ENCODE measurements at regions not wholly inside any gene's neighbourhood (a gene's known extent, or its start where the extent isn't known, plus 50 kb on each side); places are given as distances from the start of the nearest gene placed in this dataset.

- Histone ChIP-seq H3K9me3 (peaks cover 0 to 6% (median 0%) of the 10 kb centered on the region in 11 donors), H3K4me1 (no peaks in the 10 kb centered on the region), H3K27me3 (peaks cover 0 to 93% (median 68%) of the 10 kb centered on the region in 7 donors), H3K27ac (no peak overlapping the region), H3K4me3 (no peak overlapping the region), H3K36me3 (no peaks in the 10 kb centered on the region)
- ATAC-seq (no peak), DNase-seq (no peak)
- intact Hi-C loops (cut with DNase I), result loop anchor here in 1 of 10 donors (10.0 kb wide), 1 partner anchor 424 kb away; no protein-coding TSS in a partner anchor
- TF ChIP-seq CTCF (IDR thresholded peaks at IDR 0.05), result peak in 5 of 9 donors; percentile 21 to 56 (median 27)
- WGBS, 2 donors, result 44 to 46% methylated on average over 8 of the region's 8 CpGs
Observed at GRCh38 chr6:27608916-27609883, 136.3 kb upstream of the ZNF184 start.

GRCh38 chr6:27605401-27606342 is 132.8 kb upstream of the ZNF184 start:
- 7 to 9% methylated on average over 31 of the region's 31 CpGs for WGBS, 2 donors
- intact Hi-C loops (cut with DNase I), result loop anchor here in 1 of 10 donors (10.0 kb wide), 1 partner anchor 421 kb away; no protein-coding TSS in a partner anchor

GRCh38 chr6:27604986-27605385 is 132.1 kb upstream of the ZNF184 start:
- H3K27me3 ChIP-seq, result peaks cover 0 to 96% (median 79%) of the 10 kb centered on the region in 7 donors
- intact Hi-C loops (cut with DNase I), result loop anchor here in 1 of 10 donors (10.0 kb wide), 1 partner anchor 420 kb away; no protein-coding TSS in a partner anchor
- 2 to 3% methylated on average over 13 of the region's 13 CpGs for WGBS, 2 donors
- ATAC-seq, result no peak
- no peaks in the 10 kb centered on the region for H3K4me1 ChIP-seq
- H3K4me3 ChIP-seq, result no peak overlapping the region
- peaks cover 0 to 10% (median 0%) of the 10 kb centered on the region in 11 donors for H3K9me3 ChIP-seq
- no peaks in the 10 kb centered on the region for H3K36me3 ChIP-seq
- TF ChIP-seq CTCF (IDR thresholded peaks at IDR 0.05), result no peak
- no peak for DNase-seq
- H3K27ac ChIP-seq, result no peak overlapping the region

More at GRCh38 chr6:27605401-27606342, 132.8 kb upstream of the ZNF184 start:
- no peaks in the 10 kb centered on the region for H3K36me3 ChIP-seq
- peaks cover 0 to 10% (median 0%) of the 10 kb centered on the region in 11 donors for H3K9me3 ChIP-seq
- no peak for DNase-seq
- ATAC-seq, result no peak
- H3K4me3 ChIP-seq, result no peak overlapping the region
- no peak overlapping the region for H3K27ac ChIP-seq
- H3K4me1 ChIP-seq, result no peaks in the 10 kb centered on the region
- TF ChIP-seq CTCF (IDR thresholded peaks at IDR 0.05), result no peak
- peaks cover 0 to 94% (median 73%) of the 10 kb centered on the region in 7 donors for H3K27me3 ChIP-seq

All from heart right ventricle (tissue), 16 donors.